K562 (cell line): ENCODE measurements at regions not wholly inside any gene's neighbourhood (a gene's known extent, or its start where the extent isn't known, plus 50 kb on each side); places are given as distances from the start of the nearest gene placed in this dataset.

Source experiments
- BDP1 ChIP-seq: IDR thresholded peaks from 3 replicates; pipeline ENCODE4 v1.6.1; 2011; ENCODE audit not compliant: insufficient read length, insufficient read depth
- BMI1 ChIP-seq: fragments of 150-350 bp; IDR thresholded peaks from 2 replicates; pipeline ENCODE4 v1.6.1; 2014; ENCODE audit warnings: low read length
- DDX20 ChIP-seq: fragments of 450-650 bp; IDR thresholded peaks from 2 replicates; pipeline ENCODE4 v1.6.1; 2016; ENCODE audit warnings: missing genetic modification characterization, low read depth, mild to moderate bottlenecking, missing compliant biosample characterization, moderate library complexity
- EGR1 ChIP-seq: fragments of 450-650 bp; conservative IDR thresholded peaks from 2 replicates; pipeline ENCODE4 v1.6.1; 2017; ENCODE audit warnings: mild to moderate bottlenecking
- FOXK2 ChIP-seq, 2 experiments: fragments of 450-650 bp; IDR thresholded peaks in 1 of 2; conservative IDR thresholded peaks in 1 of 2; 2 replicates each; pipeline ENCODE4 v1.6.1; 2016; ENCODE audit warnings: low read depth in 2 of 2, mild to moderate bottlenecking in 1 of 2
- GATAD2A ChIP-seq: fragments of 450-650 bp; IDR thresholded peaks from 2 replicates; pipeline ENCODE4 v1.6.1; 2017
- HDAC1 ChIP-seq, 2 experiments: fragments of 450-650 bp; IDR thresholded peaks; 2 replicates each; pipeline ENCODE4 v1.6.1; 2016 to 2017; ENCODE audit warnings: inconsistent platforms in 1 of 2, mild to moderate bottlenecking in 1 of 2, moderate library complexity in 1 of 2
- HNRNPUL1 ChIP-seq: fragments of 200-400 bp; formaldehyde crosslinking; IDR thresholded peaks from 2 replicates; pipeline ENCODE4 v1.6.1; 2017; ENCODE audit warnings: low read length
- KDM2B ChIP-seq: fragments of 250-450 bp; sonication (Bioruptor Pico); IDR thresholded peaks from 2 replicates; pipeline ENCODE4 v1.8.0; 2021; ENCODE audit warnings: mild to moderate bottlenecking, moderate library complexity
- MAFK ChIP-seq: IDR thresholded peaks from 2 replicates; pipeline ENCODE4 v1.6.1; 2011; ENCODE audit warnings: low read length, improper control_type of control experiment
- MED1 ChIP-seq: sonication (generic); formaldehyde crosslinking; IDR thresholded peaks from 2 replicates; pipeline ENCODE4 v1.8.1; 2023; ENCODE audit warnings: missing genetic modification reagents, borderline replicate concordance
- PBX2 ChIP-seq, 2 experiments: IDR thresholded peaks in 1 of 2; conservative IDR thresholded peaks in 1 of 2; 2 replicates each; pipeline ENCODE4 v1.6.1; 2016; ENCODE audit warnings: low read depth in 2 of 2, mild to moderate bottlenecking in 1 of 2, missing compliant biosample characterization in 1 of 2, missing genetic modification characterization in 1 of 2, moderate library complexity in 1 of 2
- RBM25 ChIP-seq: fragments of 200-400 bp; formaldehyde crosslinking; IDR thresholded peaks from 2 replicates; pipeline ENCODE4 v1.6.1; 2018; ENCODE audit warnings: low read length, low read depth, moderate library complexity; ENCODE audit not compliant: severe bottlenecking
- SREBF1 ChIP-seq: fragments of 150-350 bp; IDR thresholded peaks from 2 replicates; pipeline ENCODE4 v1.6.1; 2014; ENCODE audit warnings: antibody characterized with exemption, low read depth, low read length, borderline replicate concordance
- TSC22D4 ChIP-seq: fragments of 450-650 bp; IDR thresholded peaks from 2 replicates; pipeline ENCODE4 v1.6.1; 2016; ENCODE audit warnings: missing genetic modification characterization, missing biosample characterization, control low read depth
- ZNF165 ChIP-seq: fragments of 250-450 bp; sonication (Bioruptor Pico); IDR thresholded peaks from 2 replicates; pipeline ENCODE4 v1.4.0; 2020; ENCODE audit warnings: borderline replicate concordance
- ZNF224 ChIP-seq: sonication (generic); formaldehyde crosslinking; IDR thresholded peaks from 2 replicates; pipeline ENCODE4 v1.8.0; 2022; ENCODE audit warnings: mild to moderate bottlenecking, missing genetic modification reagents
- ZNF280B ChIP-seq: fragments of 250-450 bp; sonication (Bioruptor Pico); IDR thresholded peaks from 2 replicates; pipeline ENCODE4 v1.5.1; 2021; ENCODE audit warnings: mild to moderate bottlenecking
- ZNF347 ChIP-seq: fragments of 450-650 bp; formaldehyde crosslinking; IDR thresholded peaks from 2 replicates; pipeline ENCODE4 v1.4.0; 2020; ENCODE audit warnings: low read depth, mild to moderate bottlenecking, moderate library complexity
- ZNF511 ChIP-seq: sonication (generic); formaldehyde crosslinking; IDR thresholded peaks from 2 replicates; pipeline ENCODE4 v1.8.0; 2022; ENCODE audit warnings: mild to moderate bottlenecking, missing genetic modification reagents
- ZNF586 ChIP-seq: fragments of 450-650 bp; formaldehyde crosslinking; conservative IDR thresholded peaks from 2 replicates; pipeline ENCODE4 v1.4.0; 2020; ENCODE audit warnings: mild to moderate bottlenecking, moderate library complexity
- ZNF699 ChIP-seq: fragments of 250-450 bp; sonication (Bioruptor Pico); IDR thresholded peaks from 2 replicates; pipeline ENCODE4 v1.8.0; 2021; ENCODE audit warnings: mild to moderate bottlenecking, moderate library complexity; ENCODE audit not compliant: insufficient replicate concordance
- ZNF780A ChIP-seq: fragments of 250-450 bp; sonication (Bioruptor Pico); IDR thresholded peaks from 2 replicates; pipeline ENCODE4 v1.5.0; 2021; ENCODE audit warnings: mild to moderate bottlenecking

GRCh38 chr11:57901278-57901677, 122.4 kb upstream of the OR9Q1 start (continued):
- TF ChIP-seq EGR1 (no peak), BDP1 (no peak), ZNF224 (CRISPR knock-in tag) (no peak), RBM25 (no peak), PBX2 (CRISPR knock-in tag; IDR thresholded peaks at IDR 0.05; ENCODE audit: low read depth) (no peak), PBX2 (tag; conservative IDR thresholded peaks at IDR 0.05; ENCODE audit: low read depth) (peak; percentile 42), HNRNPUL1 (no peak), MAFK (peak; percentile 32; the same call in 1 of the 2 replicates), ZNF586 (no peak), MED1 (CRISPR knock-in tag) (no peak), ZNF699 (CRISPR knock-in tag) (no peak), BMI1 (no peak), ZNF511 (CRISPR knock-in tag) (no peak), TSC22D4 (no peak), HDAC1 (IDR thresholded peaks at IDR 0.05) (peak in 1 of 2 experiments; percentile 85; a peak in 2 of 4 replicates), ZNF165 (CRISPR knock-in tag) (no peak), DDX20 (tag) (no peak), SREBF1 (no peak), FOXK2 (conservative IDR thresholded peaks at IDR 0.05 in 1 of 2, IDR thresholded peaks at IDR 0.05 in 1 of 2; ENCODE audit: low read depth in 2 of 2) (no peak), GATAD2A (0 out of 2 replicates have a peak, but pooled peaks have one; percentile 24), ZNF347 (CRISPR knock-in tag) (no peak), KDM2B (CRISPR knock-in tag) (no peak), ZNF780A (CRISPR knock-in tag) (no peak), ZNF280B (CRISPR knock-in tag) (no peak)
